Gastroesophageal sphincter (tissue), 4 donors: ENCODE measurements at regions not wholly inside any gene's neighbourhood (a gene's known extent, or its start where the extent isn't known, plus 50 kb on each side); places are given as distances from the start of the nearest gene placed in this dataset.
"Not testable (repeated sequence)": the region's sequence is repeated elsewhere in the genome, so short reads cannot be mapped to it uniquely, and the experiment has no call there.

ENCODE experiments used
- ATAC-seq: fragments of 150-250 bp; one replicate; pipeline ENCODE4 v1.9.1; 2016; ENCODE audit warnings: mild to moderate bottlenecking, moderate library complexity
- H3K27ac ChIP-seq, 4 donors: fragments of 200-600 bp; sonication (generic) in 3 of 4; 1 replicate in 3 of 4; 2 replicates in 1 of 4; pipeline ENCODE4 v1.5.1; 2016 to 2019
- H3K27me3 ChIP-seq: fragments of 200-600 bp; sonication (generic); one replicate; pipeline ENCODE4 v1.5.1; 2019
- H3K36me3 ChIP-seq, 2 donors: fragments of 200-600 bp; sonication (generic); one replicate each; pipeline ENCODE4 v1.5.1; 2019; ENCODE audit warnings: control low read depth in 1 of 2
- H3K4me1 ChIP-seq, 3 donors: fragments of 200-600 bp; sonication (generic); 1 replicate in 2 of 3; 2 replicates in 1 of 3; pipeline ENCODE4 v1.5.1; 2016 to 2019; ENCODE audit warnings: control low read depth in 2 of 3
- H3K4me3 ChIP-seq, 2 donors: fragments of 200-600 bp; sonication (generic); one replicate each; pipeline ENCODE4 v1.5.1; 2019; ENCODE audit warnings: mild to moderate bottlenecking in 1 of 2, moderate library complexity in 1 of 2
- H3K9me3 ChIP-seq, 3 donors: fragments of 200-600 bp; sonication (generic); one replicate each; pipeline ENCODE4 v1.5.1; 2017 to 2019; ENCODE audit warnings: control low read depth in 2 of 3
- CTCF ChIP-seq, 4 experiments: fragments of 200-600 bp in 2 of 4; fragments of 450-650 bp in 2 of 4; sonication (generic) in 1 of 4; IDR thresholded peaks; one replicate each; pipeline ENCODE4 v1.5.1; 2017 to 2019; ENCODE audit warnings: antibody characterized with exemption in 4 of 4, mild to moderate bottlenecking in 2 of 4, moderate library complexity in 2 of 4
- EP300 ChIP-seq: sonication (generic); formaldehyde crosslinking; IDR thresholded peaks from one replicate; pipeline ENCODE4 v1.6.1; 2017; ENCODE audit warnings: antibody characterized with exemption, mild to moderate bottlenecking
- POLR2A ChIP-seq, 2 donors: fragments of 450-650 bp; IDR thresholded peaks; one replicate each; pipeline ENCODE4 v1.6.1; 2017; ENCODE audit warnings: antibody characterized with exemption in 2 of 2, mild to moderate bottlenecking in 2 of 2, moderate library complexity in 1 of 2
- POLR2AphosphoS5 ChIP-seq: sonication (generic); formaldehyde crosslinking; IDR thresholded peaks from one replicate; pipeline ENCODE4 v1.6.1; 2017; ENCODE audit warnings: antibody characterized with exemption
- WGBS, 2 donors: methylation state at CpG; one replicate each; pipeline ENCODE4 v1.1.5; 2018; ENCODE audit warnings: low coverage in 1 of 2; 5-methylcytosine and 5-hydroxymethylcytosine counted together

GRCh38 chr4:77349364-77349763 lies 192.4 kb downstream of the CCNG2 start:
- 79 to 85% methylated on average over 3 of the region's 3 CpGs for WGBS, 2 donors
- H3K27ac ChIP-seq = no peak overlapping the region
- no peaks in the 10 kb centered on the region for H3K36me3 ChIP-seq
- no peaks in the 10 kb centered on the region for H3K27me3 ChIP-seq
- no peaks in the 10 kb centered on the region for H3K4me1 ChIP-seq
- ATAC-seq = no peak
- H3K4me3 ChIP-seq = no peak overlapping the region
- no peak for TF ChIP-seq CTCF (IDR thresholded peaks at IDR 0.05)
- no peak for TF ChIP-seq EP300
- no peak for TF ChIP-seq POLR2AphosphoS5
- TF ChIP-seq POLR2A (IDR thresholded peaks at IDR 0.05) = no peak
- H3K9me3 ChIP-seq = no peaks in the 10 kb centered on the region

GRCh38 chr4:77349796-77350195 lies 192.8 kb downstream of the CCNG2 start:
- Histone ChIP-seq H3K36me3 (no peaks in the 10 kb centered on the region), H3K9me3 (no peaks in the 10 kb centered on the region), H3K4me3 (no peak overlapping the region), H3K27ac (no peak overlapping the region), H3K27me3 (no peaks in the 10 kb centered on the region), H3K4me1 (no peaks in the 10 kb centered on the region)
- TF ChIP-seq POLR2AphosphoS5 = no peak
- TF ChIP-seq CTCF (IDR thresholded peaks at IDR 0.05) = no peak
- no peak for TF ChIP-seq EP300
- no peak for TF ChIP-seq POLR2A (IDR thresholded peaks at IDR 0.05)
- 71 to 80% methylated on average over 1 of the region's 1 CpG for WGBS, 2 donors
- no peak for ATAC-seq

GRCh38 chr4:77352192-77352591 lies 195.2 kb downstream of the CCNG2 start:
- no peak overlapping the region for H3K4me3 ChIP-seq
- TF ChIP-seq CTCF (IDR thresholded peaks at IDR 0.05) (no peak), EP300 (no peak), POLR2A (IDR thresholded peaks at IDR 0.05) (no peak), POLR2AphosphoS5 (no peak)
- no peaks in the 10 kb centered on the region for H3K4me1 ChIP-seq
- H3K27ac ChIP-seq = no peak overlapping the region
- ATAC-seq = no peak
- H3K27me3 ChIP-seq = no peaks in the 10 kb centered on the region
- no peaks in the 10 kb centered on the region for H3K36me3 ChIP-seq
- H3K9me3 ChIP-seq = no peaks in the 10 kb centered on the region
- 67 to 100% methylated on average over 1 of the region's 1 CpG for WGBS, 2 donors

- H3K9me3 ChIP-seq, H3K4me3 ChIP-seq, H3K27ac ChIP-seq, H3K4me1 ChIP-seq, H3K27me3 ChIP-seq, H3K36me3 ChIP-seq, ATAC-seq: not testable (repeated sequence)
- 60% methylated on average over 1 of the region's 5 CpGs; no CpG with 5 or more reads in 1 of the 2 donors for WGBS, 2 donors
Observed at GRCh38 chr4:77353724-77354315, 196.8 kb downstream of the CCNG2 start.

GRCh38 chr4:77354550-77354949 lies 197.5 kb downstream of the CCNG2 start:
- no peak for TF ChIP-seq CTCF (IDR thresholded peaks at IDR 0.05)
- TF ChIP-seq POLR2AphosphoS5 = no peak
- no peak for TF ChIP-seq POLR2A (IDR thresholded peaks at IDR 0.05)
- no peak for TF ChIP-seq EP300
- H3K4me1 ChIP-seq = no peaks in the 10 kb centered on the region
- H3K9me3 ChIP-seq = no peaks in the 10 kb centered on the region
- ATAC-seq = no peak
- H3K36me3 ChIP-seq = no peaks in the 10 kb centered on the region
- 43 to 57% methylated on average over 1 of the region's 1 CpG for WGBS, 2 donors
- H3K4me3 ChIP-seq = no peak overlapping the region
- H3K27ac ChIP-seq = no peak overlapping the region
- no peaks in the 10 kb centered on the region for H3K27me3 ChIP-seq
